GM21619 (cell line): ENCODE measurements at regions not wholly inside any gene's neighbourhood (a gene's known extent, or its start where the extent isn't known, plus 50 kb on each side); places are given as distances from the start of the nearest gene placed in this dataset.
"Not testable (repeated sequence)": the region's sequence is repeated elsewhere in the genome, so short reads cannot be mapped to it uniquely, and the experiment has no call there.

Experiments
- ATAC-seq: cut with Tn5 transposase; IDR thresholded peaks from one replicate; pipeline ENCODE4 v1.9.1; 2021; ENCODE audit not compliant: unreplicated experiment

DNA sequence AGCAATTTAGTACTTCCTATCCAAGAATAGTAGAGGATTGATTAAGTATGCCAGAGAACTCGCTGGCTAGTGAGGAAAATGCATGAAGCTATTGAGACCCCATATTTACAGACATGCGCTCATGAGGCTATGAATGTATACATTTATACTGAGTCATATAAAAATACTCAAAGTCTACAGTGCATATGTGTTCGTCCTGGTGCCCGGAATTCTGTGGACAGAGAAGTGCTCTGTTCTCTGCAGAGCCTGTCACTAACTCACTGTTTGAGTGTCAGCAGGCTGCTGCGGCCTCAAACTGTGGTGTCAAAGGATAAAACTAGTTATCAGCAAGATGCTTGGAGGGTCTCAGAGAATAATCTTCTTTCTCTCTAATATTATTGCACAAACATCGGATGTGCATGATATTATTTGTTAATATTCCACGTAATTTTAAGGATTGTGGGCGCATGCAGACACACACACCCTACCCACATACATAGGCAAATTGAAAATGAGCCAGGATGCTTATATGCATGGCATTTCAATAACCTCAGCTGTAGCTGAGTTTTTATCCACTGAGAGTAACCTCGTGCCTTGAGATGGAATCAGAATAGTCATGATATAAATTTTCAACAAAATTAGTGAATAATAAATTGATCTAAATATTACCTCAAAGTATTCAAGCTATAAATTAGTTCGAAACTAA, 50.0 kb upstream of the TSC22D2 start:
- no peak for ATAC-seq

DNA sequence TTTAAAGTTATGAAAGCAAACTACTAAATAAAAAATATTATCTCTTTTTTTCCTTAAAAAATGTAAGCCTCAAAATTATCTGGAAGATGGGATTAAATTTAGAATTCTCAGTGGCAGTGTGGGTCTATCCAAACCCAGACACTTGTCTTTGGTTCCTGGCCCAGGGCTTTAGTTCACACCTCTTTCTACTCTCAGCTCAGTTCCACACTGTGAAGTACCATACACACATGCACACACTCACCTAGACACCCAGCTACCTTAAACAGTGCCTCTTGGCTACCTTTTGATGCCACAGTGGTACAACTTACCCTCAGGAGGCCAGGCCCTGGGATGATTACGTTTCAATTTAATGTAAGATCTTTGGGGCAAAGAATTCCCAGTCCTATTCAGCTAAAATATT, 51.0 kb upstream of the TSC22D2 start:
- no peak for ATAC-seq

DNA sequence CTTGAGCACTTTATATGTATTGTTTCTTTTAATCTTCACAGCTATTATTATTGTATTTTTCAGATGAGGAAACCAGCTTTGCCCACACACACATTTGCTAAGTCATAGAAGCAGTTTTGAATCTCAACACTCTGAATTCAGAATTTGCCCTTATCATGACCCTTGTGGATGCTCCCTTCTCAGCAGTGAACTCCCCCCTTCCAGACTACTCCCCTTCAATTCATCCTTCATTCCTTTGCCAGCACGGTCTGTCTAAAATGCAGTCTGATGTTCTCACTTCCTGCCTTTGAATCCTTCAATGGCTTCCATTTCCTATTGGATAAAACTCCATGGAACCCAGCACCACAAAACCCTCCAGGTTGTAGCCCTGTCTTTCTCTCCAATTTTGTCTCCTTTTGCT, 52.5 kb upstream of the TSC22D2 start:
- ATAC-seq, result no peak

DNA sequence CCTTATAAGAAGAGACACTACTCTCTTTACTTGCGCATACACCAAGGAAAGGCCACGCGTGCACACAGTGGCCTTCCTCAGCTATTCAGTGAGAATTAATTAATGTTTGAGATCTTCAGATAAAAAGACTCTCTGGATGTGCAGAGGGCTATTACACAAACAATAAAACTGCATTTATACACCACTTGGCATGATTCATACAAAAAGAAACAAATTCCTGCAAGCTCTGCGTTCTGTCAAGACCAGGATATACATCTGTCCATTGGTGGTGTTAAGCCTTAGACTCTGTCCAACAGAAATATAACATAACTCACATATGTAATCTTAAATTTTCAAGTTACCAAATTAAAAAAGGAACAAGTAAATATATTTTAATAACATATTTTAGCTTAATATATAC, 55.2 kb upstream of the TSC22D2 start:
- no peak for ATAC-seq

DNA sequence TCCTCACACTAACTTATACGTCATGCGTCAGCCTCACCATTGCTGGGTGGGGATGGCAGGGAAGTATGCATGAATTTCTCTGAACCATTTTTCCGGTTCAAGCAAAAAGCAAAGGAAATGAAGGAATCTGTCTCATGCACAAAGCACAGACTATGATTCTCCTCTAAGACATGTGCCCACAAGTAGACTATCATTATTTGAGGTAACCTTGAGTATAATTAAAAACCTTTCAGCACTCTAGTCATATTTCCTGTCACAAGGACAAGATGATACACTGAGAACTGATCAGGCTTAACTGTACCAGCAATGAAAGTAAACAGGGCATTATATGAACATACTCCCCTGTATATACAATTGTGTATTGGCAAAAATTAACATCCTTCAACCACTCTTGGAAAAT, 56.7 kb upstream of the TSC22D2 start:
- ATAC-seq, result no peak

DNA sequence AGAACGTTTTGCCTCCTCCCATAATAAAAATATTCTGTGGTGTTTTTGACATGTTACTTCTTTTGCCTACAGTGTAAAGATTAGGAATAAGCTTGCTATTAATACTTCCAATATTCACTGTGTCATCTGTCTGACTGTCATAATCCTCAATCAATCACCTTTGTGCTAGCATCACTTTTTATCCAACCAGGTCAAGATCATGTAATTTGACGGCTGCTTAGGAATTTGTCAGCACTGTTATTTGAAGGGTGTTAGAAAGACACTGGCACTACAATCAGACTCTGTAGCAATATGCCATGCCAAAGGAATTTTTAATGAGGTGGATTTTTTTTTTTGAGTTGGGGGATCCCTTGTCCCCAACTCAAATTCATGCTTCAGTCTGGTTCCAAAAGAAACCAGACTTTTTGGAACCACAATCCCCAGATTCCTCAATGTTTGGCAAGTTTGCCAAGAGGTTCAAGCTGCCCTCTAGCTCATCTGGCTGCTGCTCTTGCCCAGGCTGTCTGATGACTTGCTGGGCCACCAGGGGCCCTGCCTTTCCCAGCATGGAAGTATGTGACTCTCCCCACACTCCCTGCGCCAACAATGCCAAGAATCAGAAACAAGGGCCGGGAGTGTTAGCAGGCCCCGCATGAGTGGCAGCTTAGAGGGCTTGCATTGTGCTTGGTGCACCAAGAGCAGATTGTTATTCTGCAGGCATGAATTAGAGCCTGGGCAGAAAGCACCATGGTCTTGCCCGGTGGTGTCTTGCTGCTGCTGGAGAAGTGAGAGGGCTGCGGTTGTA, 58.6 kb upstream of the TSC22D2 start:
- ATAC-seq, result no peak

DNA sequence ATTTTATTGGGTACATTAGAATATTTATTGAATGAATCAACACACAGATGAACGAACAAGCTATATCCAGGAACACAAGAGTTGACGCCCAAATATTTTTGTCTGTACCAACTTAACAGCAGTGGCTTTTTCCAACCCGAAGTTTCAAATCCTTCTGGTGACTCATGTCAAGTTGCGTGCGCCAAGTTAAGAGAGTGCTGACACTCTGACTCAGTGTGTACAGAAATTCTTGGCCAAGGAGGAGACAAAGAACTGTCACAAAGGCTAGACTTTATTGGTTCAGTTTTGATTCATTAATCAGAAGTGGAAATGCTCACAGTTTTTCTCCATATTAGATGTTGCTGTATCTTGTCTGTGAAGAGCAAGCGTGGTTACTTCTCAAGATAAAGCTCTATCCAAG, 59.6 kb upstream of the TSC22D2 start:
- ATAC-seq, result no peak

DNA sequence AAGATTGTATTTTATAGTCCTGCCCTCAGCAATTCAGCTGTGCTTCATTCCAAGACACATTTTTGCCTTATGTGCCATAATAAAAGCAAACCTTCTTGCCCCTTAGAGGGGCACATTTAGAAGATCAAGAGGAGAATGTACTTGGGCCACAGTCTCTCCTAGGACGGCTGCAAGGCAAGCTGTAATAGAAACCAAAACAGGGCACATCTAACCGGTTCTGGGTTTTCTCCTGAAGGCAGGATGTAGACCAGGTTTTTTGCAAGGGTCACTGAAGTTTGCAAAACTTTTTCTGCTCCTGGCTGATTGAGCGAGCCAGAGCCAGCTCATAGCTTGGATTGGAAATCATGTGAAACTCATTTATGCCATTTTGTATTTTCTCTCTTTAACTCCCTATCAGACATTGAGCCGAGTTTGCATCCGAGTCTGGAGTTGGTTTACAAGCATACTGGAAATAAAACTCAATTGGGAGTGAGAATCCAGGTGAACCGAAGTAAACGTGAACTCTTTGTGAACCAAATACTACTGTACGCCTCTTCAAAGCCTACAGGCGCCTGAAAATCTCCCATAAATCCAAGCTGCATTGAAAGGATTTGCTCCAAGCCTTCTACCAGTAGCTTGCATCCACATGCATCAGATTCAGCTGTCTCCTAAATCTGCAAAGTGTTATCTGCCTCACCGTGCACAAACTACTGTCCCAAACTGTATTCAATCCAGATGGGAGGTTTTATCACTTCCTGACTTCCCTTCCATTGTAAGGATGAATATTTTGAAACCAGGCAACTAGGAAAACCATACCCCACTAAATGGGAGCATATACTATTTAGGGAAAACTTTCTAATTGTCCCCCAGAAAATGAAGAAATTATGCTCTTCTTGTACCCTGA, 60.9 kb upstream of the TSC22D2 start:
- ATAC-seq, result no peak

DNA sequence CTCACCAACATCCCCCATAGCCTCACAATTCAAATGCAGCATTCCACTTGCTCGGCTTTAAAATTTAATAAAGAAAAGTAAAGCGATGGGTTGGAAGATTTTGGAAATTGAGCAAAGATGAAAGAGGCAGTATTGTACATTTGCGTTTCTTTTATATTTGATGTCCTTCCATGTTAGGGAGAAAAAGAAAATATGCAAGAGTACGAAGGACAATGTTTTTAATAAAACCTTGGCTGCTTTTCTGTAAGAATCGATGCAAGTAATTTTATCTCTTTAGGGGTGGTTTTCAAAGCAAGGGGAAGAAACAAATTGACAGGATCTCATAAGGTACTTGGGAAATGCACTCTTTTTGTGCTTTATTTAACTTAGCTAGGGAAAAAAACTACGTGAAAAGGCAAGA, 61.8 kb upstream of the TSC22D2 start:
- no peak for ATAC-seq

DNA sequence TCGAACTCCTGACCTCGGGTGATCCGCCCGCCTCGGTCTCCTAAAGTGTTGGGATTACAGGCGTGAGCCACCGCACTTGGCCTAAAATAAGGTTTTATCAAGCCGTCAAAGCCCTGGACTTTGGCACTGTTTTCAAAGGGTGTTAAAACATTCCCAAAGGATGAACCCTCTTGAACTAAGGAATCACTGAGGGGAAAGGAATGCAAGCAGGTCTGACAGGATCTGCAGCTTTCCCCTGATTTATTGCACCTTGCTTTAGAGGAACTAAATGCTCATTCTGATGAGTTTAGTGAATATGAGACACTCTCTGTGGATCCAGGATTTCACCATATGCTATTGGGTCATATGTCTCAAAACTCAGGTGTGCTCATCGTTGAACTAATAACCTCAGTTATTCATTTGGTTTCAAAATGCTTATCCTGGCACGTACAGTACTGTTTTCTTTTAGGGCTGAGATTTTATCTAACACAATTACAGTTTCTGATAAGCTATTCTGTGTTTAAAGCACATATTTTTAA, 63.0 kb upstream of the TSC22D2 start:
- no peak for ATAC-seq

DNA sequence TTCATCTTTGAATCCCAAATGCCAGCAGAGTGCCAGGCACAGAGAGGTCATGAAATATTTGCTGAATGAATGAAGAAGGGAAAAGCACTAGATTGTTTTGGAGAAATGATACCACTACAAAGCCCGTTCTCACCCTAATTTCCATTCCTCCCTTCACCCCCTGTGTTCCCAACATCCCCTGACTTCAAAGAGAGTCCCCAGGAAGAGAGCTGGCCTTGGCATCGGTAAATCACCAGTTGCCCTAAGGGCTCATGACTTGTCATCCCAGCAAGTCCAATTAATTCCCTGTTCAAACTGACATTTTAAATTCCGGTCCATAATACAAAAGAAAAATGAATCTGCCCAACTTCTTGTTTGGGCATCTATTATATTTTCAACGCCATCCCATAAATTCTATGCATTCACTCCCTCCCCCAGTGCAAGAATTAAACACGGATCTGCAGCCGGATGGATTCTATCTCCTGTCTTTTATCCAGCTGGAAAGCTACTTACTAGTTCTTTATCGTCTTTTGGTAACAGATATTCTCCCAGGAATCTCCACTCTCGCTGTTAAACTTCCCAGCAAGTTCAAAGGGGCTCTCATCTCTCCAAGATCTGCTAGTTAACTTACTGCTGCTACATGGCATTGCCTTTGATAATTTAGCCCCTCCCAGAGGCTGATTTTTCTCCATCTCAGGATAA, 63.9 kb upstream of the TSC22D2 start:
- ATAC-seq, result no peak

DNA sequence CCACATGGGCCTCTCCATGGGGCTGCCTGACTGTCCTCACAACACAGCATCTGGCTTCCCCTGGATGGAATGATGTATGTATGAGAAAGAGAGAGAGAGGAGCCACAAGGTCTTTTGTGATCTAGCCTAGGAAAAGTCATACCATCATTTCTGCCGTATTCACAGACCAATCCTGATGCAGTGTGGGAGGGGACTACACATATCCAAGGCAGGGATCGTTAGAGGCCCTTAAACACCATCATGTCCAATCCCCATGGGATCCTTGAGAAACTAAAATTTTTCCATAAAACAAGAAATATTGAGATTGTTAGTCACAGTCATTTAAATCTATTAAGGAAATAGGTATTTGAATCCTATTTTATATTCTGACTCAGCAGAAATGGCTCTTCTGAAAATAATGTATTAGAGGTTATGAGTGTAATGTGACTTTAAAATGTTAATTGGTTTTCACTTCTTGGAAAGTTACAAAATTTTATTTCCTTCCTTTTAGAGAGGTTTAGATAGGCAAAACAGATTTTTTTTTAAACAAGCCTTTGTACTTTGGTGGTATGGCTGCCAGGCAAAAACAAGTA, 65.1 kb upstream of the TSC22D2 start:
- ATAC-seq, result no peak

DNA sequence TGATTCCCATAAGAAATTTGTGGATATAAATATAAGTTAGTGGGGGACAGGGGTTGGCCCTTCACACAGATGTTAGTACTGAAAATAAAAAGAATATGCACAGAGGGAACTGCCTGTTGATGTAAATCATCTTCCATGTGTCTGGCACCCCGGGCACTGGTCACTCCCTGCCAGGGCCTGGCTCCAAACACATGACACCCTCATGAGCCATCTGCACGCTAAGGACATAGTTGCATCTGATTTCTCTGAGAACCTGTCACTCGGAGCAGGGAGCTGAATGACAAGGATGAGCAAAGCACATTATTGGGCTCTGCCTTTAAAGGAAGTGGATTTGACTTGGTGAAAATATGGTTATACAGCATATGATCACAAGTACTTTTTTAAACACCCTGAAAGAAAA, 66.2 kb upstream of the TSC22D2 start:
- no peak for ATAC-seq

DNA sequence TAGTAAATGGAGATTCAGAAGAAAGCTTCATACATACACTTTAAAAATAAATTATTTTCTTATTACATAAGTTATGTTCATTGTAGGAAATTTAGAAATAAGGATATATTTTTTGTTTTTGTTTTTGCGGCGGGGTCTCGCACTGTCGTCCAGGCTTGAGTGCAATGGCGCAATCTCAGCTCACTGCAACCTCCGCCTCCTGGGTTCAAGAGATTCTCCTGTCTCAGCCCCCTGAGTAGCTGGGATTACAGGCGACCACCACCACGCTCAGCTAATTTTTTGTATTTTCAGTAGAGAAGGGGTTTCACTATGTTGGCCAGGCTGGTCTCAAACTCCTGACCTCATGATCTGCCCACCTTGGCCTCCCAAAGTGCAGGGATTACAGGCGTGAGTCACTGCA, 71.7 kb upstream of the TSC22D2 start:
- ATAC-seq, result not testable (repeated sequence)

DNA sequence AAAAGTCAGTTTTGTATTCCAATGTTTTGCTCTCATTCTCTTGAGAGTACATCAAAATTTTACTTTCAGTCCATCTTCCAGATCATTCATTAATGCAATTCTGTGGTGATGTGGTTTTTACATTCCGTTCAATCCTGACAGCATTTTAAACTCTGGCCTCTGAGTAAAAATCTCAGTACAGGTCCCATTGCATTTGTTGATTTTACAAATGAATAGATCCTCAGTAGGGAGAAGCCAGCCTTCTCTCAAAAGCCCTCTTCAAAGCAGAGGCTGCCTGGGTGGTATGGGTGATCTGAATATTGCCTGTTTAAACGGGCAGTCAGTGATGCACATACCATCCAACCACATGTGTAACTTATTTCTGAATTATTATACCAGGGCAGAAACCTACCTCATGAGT, 72.5 kb upstream of the TSC22D2 start:
- ATAC-seq, result no peak

DNA sequence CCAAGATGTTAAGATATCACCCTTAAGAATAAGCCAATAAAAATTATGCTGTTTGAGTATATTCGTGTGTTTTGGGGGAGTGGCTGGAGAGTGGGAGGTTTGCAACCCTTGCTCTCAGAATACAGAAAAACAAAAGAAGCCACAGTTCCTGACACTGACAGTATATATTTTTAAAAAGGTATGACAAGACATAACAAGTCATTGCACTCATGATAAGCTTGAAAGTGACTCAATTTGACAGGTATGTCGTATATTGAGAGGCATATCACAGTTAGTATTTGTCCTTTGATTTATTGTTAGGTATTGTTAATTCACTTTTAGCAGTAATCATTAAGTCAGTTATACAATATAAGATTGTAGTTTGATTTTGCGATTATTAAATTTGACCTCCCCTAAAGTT, 73.1 kb upstream of the TSC22D2 start:
- ATAC-seq, result no peak

DNA sequence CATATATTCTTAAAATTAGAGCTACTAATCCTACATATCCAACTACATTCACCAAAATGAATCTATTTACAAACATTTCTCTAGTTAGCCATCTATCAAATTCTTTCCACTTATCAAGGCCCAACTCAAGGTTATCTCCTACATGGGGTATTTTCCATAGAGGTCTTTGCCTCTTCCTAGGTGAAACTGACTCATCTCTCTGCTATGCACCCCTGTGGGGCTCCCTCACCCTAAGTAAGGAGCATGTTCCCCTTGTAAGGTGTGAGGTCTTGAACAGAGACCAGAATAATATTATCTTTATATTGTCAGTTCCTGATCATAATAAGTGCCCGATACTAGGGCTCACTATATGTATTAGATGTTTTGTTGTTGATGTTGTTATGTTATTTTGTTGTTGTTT, 74.6 kb upstream of the TSC22D2 start:
- no peak for ATAC-seq

DNA sequence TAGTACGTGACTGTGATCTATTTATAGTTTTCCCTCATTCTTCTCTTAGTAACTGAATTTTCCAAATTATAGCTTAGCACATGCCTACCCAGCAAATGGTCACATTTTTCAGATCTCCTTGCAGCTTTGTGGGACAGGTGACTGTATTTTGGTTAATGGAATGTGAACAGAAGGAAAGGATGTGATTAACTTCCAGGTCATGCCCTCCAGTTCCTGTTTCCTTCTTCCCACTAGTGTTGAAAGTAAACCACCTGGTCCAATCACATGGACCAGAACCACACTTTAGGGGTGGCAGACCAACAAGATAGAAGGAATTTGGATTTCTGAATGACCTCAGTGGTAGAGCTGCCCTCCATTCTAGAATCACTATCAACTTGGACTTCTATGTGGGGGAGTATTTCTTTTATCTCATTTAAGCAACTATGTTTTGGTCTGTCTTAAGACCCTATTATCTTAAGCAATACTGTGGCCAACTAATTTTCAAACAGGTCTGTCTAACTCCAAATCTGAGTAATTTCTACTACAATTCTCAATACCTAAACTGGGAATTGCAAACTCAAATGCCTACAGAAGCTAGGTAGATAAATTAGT, 76.0 kb upstream of the TSC22D2 start:
- ATAC-seq, result no peak

DNA sequence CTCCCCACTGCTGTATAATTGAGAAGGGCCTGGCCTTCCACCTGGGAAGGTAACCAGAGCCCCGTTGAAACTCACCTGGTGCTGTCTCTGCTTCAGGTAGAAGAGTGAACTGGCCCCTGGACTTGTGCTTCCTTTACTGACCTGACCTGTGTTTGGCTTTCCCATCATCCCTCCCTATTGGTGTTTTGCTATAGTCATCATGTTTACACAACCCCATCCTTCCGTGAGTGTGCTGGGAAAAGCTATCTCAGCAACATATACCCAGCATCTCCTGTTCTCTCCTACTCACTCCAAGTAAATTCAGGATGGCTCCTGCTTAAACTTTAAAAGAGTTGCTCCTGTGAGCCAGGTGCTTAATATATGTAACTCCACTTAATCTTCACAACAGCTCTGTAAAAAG, 77.2 kb upstream of the TSC22D2 start:
- ATAC-seq, result no peak

DNA sequence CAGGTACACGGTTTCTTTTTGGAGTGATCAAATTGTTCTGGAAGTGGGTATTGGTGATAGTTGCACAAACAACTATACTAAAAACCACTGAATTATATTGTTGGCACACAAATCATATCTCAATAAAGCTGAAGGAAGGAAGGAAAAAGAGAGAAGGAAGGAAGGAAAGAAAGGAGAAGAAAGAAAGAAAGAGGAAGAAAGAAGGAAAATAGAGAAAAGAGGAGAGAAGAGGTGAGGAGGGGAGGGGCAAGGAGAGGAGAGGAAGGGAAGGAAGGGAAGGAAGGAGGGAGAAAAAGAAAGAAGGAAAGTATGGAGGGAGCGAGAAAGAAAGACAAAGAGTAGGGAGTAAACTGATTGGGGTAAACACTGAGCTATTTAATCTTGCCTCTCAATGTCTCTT, 77.9 kb upstream of the TSC22D2 start:
- ATAC-seq, result no peak
